GM12873 (cell line): ENCODE measurements at regions not wholly inside any gene's neighbourhood (a gene's known extent, or its start where the extent isn't known, plus 50 kb on each side); places are given as distances from the start of the nearest gene placed in this dataset.

Experiments
- CTCF ChIP-seq: IDR thresholded peaks from 2 replicates; pipeline ENCODE4 v1.5.1; 2012; ENCODE audit warnings: low read depth, mild to moderate bottlenecking, moderate library complexity, low read length, control low read depth; ENCODE audit not compliant: insufficient read depth; ENCODE audit errors: missing control alignments

- TF ChIP-seq CTCF, result no peak
These were observed 50.5 kb upstream of the HSPA12A start for GRCh38 chr10:116792817-116793216.

GRCh38 chr10:116796469-116796868 lies 52.8 kb upstream of the ENO4 start:
- TF ChIP-seq CTCF, result no peak

GRCh38 chr10:116796910-116797513 lies 52.3 kb upstream of the ENO4 start:
- peak; percentile 93 for TF ChIP-seq CTCF

GRCh38 chr10:116798859-116799258 lies 50.4 kb upstream of the ENO4 start:
- TF ChIP-seq CTCF, result no peak
